H1 (cell line): ENCODE measurements at regions not wholly inside any gene's neighbourhood (a gene's known extent, or its start where the extent isn't known, plus 50 kb on each side); places are given as distances from the start of the nearest gene placed in this dataset.

Source experiments
- CTCF ChIA-PET: fragments of 300-600 bp; sonication (Branson Sonifier 250); formaldehyde crosslinking; loops from one replicate; lab custom pipeline; 2021; ENCODE audit not compliant: partially characterized antibody; lab: Charles Lee
- POLR2A ChIA-PET: fragments of 300-600 bp; sonication (Branson Sonifier 250); formaldehyde crosslinking; loops from one replicate; lab custom pipeline; 2021; ENCODE audit warnings: inconsistent platforms; ENCODE audit not compliant: partially characterized antibody; lab: Charles Lee
- DNase-seq, 2 experiments: peaks; one replicate each; pipeline versions ENCODE4 v3.0.0 to v3.0.0-alpha.2; 2010 to 2022; ENCODE audit warnings: low spot score in 2 of 2, low read depth in 1 of 2, mixed read lengths in 1 of 2
- FAIRE-seq: peaks from 2 replicates; lab custom pipeline; 2011; peaks lifted over from hg19 to GRCh38; lab: Jason Lieb, UNC
- H2AFZ ChIP-seq: 2 replicates; pipeline ENCODE4 v1.8.1; 2012; ENCODE audit warnings: low read length, inconsistent platforms
- H2AK5ac ChIP-seq: 2 replicates; pipeline ENCODE4 v1.6.1; 2013; ENCODE audit warnings: low read depth, low read length
- H2BK120ac ChIP-seq: replicated peaks from 2 replicates; pipeline ENCODE3; 2013; ENCODE audit warnings: low read depth, low read length, inconsistent platforms
- H2BK12ac ChIP-seq: 2 replicates; pipeline ENCODE4 v1.6.1; 2013; ENCODE audit warnings: low read depth, low read length
- H2BK15ac ChIP-seq: 2 replicates; pipeline ENCODE4 v1.6.1; 2013; ENCODE audit warnings: low read length
- H2BK20ac ChIP-seq: 2 replicates; pipeline ENCODE4 v1.6.1; 2013; ENCODE audit warnings: low read length
- H2BK5ac ChIP-seq: 2 replicates; pipeline ENCODE4 v1.6.1; 2013; ENCODE audit warnings: low read depth, low read length
- H3K14ac ChIP-seq: 2 replicates; pipeline ENCODE4 v1.6.1; 2013; ENCODE audit warnings: inconsistent platforms; ENCODE audit not compliant: insufficient read length
- H3K18ac ChIP-seq: 2 replicates; pipeline ENCODE4 v1.6.1; 2013; ENCODE audit warnings: low read length; ENCODE audit errors: extremely low read depth
- H3K23ac ChIP-seq: 2 replicates; pipeline ENCODE4 v1.6.1; 2013; ENCODE audit warnings: inconsistent platforms; ENCODE audit not compliant: insufficient read length
- H3K23me2 ChIP-seq: 2 replicates; pipeline ENCODE4 v1.6.1; 2013; ENCODE audit warnings: low read depth, low read length
- H3K27ac ChIP-seq: 2 replicates; pipeline ENCODE4 v1.6.1; 2011; ENCODE audit warnings: low read depth, low read length, inconsistent platforms
- H3K27me3 ChIP-seq, 4 experiments: replicated peaks in 1 of 4; 1 replicate in 1 of 4; 2 replicates in 3 of 4; pipeline versions ENCODE4 v1.6.1 to v1.8.1; 2011 to 2013; ENCODE audit warnings: low read length in 3 of 4, mild to moderate bottlenecking in 3 of 4, inconsistent platforms in 2 of 4, mixed read lengths in 2 of 4, moderate library complexity in 1 of 4; ENCODE audit not compliant: control insufficient read depth in 3 of 4, insufficient read depth in 3 of 4; ENCODE audit errors: extremely low read depth in 1 of 4
- H3K36me3 ChIP-seq, 4 experiments: 2 replicates each; pipeline versions ENCODE4 v1.6.1 to v1.8.1; 2011 to 2013; ENCODE audit warnings: mild to moderate bottlenecking in 4 of 4, low read length in 3 of 4, moderate library complexity in 2 of 4, control low read depth in 1 of 4, inconsistent platforms in 1 of 4; ENCODE audit not compliant: insufficient read depth in 4 of 4, control insufficient read depth in 2 of 4
- H3K4ac ChIP-seq: replicated peaks from 2 replicates; pipeline ENCODE3; 2013; ENCODE audit warnings: low read length, low read depth, mixed read lengths, inconsistent platforms; ENCODE audit not compliant: insufficient read length
- H3K4me1 ChIP-seq, 4 experiments: replicated peaks in 1 of 4; 1 replicate in 1 of 4; 2 replicates in 3 of 4; pipeline versions ENCODE4 v1.6.1 to v1.8.1; 2011 to 2013; ENCODE audit warnings: low read length in 3 of 4, inconsistent platforms in 2 of 4, mixed read lengths in 1 of 4; ENCODE audit not compliant: insufficient read depth in 4 of 4, control insufficient read depth in 3 of 4
- H3K4me2 ChIP-seq, 2 experiments: 2 replicates each; pipeline versions ENCODE4 v1.6.1 to v1.8.1; 2011 to 2013; ENCODE audit warnings: low read depth in 2 of 2, low read length in 2 of 2, control low read depth in 1 of 2, inconsistent platforms in 1 of 2, mild to moderate bottlenecking in 1 of 2; ENCODE audit not compliant: insufficient read depth in 1 of 2
- H3K4me3 ChIP-seq, 4 experiments: fragments of 200-600, 300-600 bp in 1 of 4; sonication (generic), shearing (Covaris generic), sonication (Bioruptor Twin) in 1 of 4; 2 replicates each; pipeline versions ENCODE4 v1.5.1 to v1.8.1; 2011 to 2016; ENCODE audit warnings: low read length in 4 of 4, low read depth in 3 of 4, control low read depth in 2 of 4, inconsistent platforms in 2 of 4, mild to moderate bottlenecking in 2 of 4, mixed read lengths in 1 of 4, moderate library complexity in 1 of 4; ENCODE audit not compliant: insufficient read depth in 2 of 4; ENCODE audit errors: extremely low read depth in 1 of 4
- H3K56ac ChIP-seq: replicated peaks from 2 replicates; pipeline ENCODE3; 2013; ENCODE audit warnings: low read depth, mild to moderate bottlenecking, mixed read lengths, low read length, inconsistent platforms; ENCODE audit not compliant: insufficient read length
- H3K79me1 ChIP-seq: 2 replicates; pipeline ENCODE4 v1.6.1; 2013; ENCODE audit warnings: low read depth, low read length, control low read depth
- H3K79me2 ChIP-seq, 2 experiments: 2 replicates each; pipeline versions ENCODE4 v1.6.1 to v1.8.1; 2012 to 2013; ENCODE audit warnings: low read length in 2 of 2, mild to moderate bottlenecking in 2 of 2, inconsistent platforms in 1 of 2; ENCODE audit not compliant: insufficient read depth in 2 of 2, control insufficient read depth in 1 of 2
- H3K9ac ChIP-seq, 4 experiments: replicated peaks in 1 of 4; 1 replicate in 1 of 4; 2 replicates in 3 of 4; pipeline versions ENCODE4 v1.6.1 to v1.8.1; 2011 to 2013; ENCODE audit warnings: low read depth in 3 of 4, low read length in 3 of 4, control low read depth in 2 of 4, mild to moderate bottlenecking in 2 of 4, moderate library complexity in 2 of 4, inconsistent platforms in 1 of 4; ENCODE audit errors: extremely low read depth in 1 of 4
- H3K9me3 ChIP-seq, 2 experiments: 2 replicates each; pipeline versions ENCODE4 v1.6.1 to v1.8.1; 2012 to 2013; ENCODE audit warnings: mild to moderate bottlenecking in 2 of 2, moderate library complexity in 2 of 2, control low read depth in 1 of 2, inconsistent platforms in 1 of 2, low read depth in 1 of 2, low read length in 1 of 2, mixed read lengths in 1 of 2; ENCODE audit not compliant: insufficient read depth in 2 of 2
- H4K20me1 ChIP-seq, 2 experiments: replicated peaks in 1 of 2; 2 replicates each; pipeline versions ENCODE3 to v1.8.1; 2011 to 2013; ENCODE audit warnings: inconsistent platforms in 2 of 2, low read length in 2 of 2, mild to moderate bottlenecking in 1 of 2; ENCODE audit not compliant: insufficient read depth in 2 of 2, control insufficient read depth in 1 of 2
- H4K5ac ChIP-seq: 2 replicates; pipeline ENCODE4 v1.6.1; 2013; ENCODE audit warnings: low read length, low read depth, mixed read lengths, inconsistent platforms; ENCODE audit not compliant: insufficient read length
- H4K8ac ChIP-seq: 2 replicates; pipeline ENCODE4 v1.8.0; 2013; ENCODE audit warnings: mild to moderate bottlenecking, moderate library complexity, low read length, inconsistent platforms; ENCODE audit not compliant: insufficient read depth; ENCODE audit errors: extremely low read depth
- H4K91ac ChIP-seq: replicated peaks from 2 replicates; pipeline ENCODE3; 2013; ENCODE audit warnings: low read length, mixed read lengths, inconsistent platforms; ENCODE audit not compliant: insufficient read length
- BACH1 ChIP-seq: IDR thresholded peaks from 2 replicates; pipeline ENCODE4 v1.6.1; 2012; ENCODE audit warnings: low read length, improper control_type of control experiment
- CTCF ChIP-seq, 3 experiments: IDR thresholded peaks; 1 replicate in 2 of 3; 2 replicates in 1 of 3; pipeline versions ENCODE4 v1.5.1 to v1.6.1; 2011; ENCODE audit warnings: low read length in 3 of 3, mild to moderate bottlenecking in 3 of 3, inconsistent platforms in 2 of 3, low read depth in 1 of 3, moderate library complexity in 1 of 3; ENCODE audit not compliant: insufficient read depth in 1 of 3; ENCODE audit errors: control extremely low read depth in 1 of 3
- HDAC2 ChIP-seq, 2 experiments: fragments of 300-600 bp in 1 of 2; sonication (generic) in 1 of 2; IDR thresholded peaks; 2 replicates each; pipeline ENCODE4 v1.6.1; 2011 to 2012; ENCODE audit warnings: low read depth in 2 of 2, low read length in 2 of 2, mild to moderate bottlenecking in 2 of 2, moderate library complexity in 2 of 2, borderline replicate concordance in 1 of 2, inconsistent platforms in 1 of 2
- KDM1A ChIP-seq: fragments of 200-600, 300-600 bp; sonication (generic); IDR thresholded peaks from 2 replicates; pipeline ENCODE4 v1.7.1; 2016; ENCODE audit warnings: mild to moderate bottlenecking, low read length, borderline replicate concordance
- SP4 ChIP-seq: IDR thresholded peaks from 2 replicates; pipeline ENCODE4 v1.6.1; 2012; ENCODE audit warnings: low read length, inconsistent platforms
- TCF12 ChIP-seq: IDR thresholded peaks from 2 replicates; pipeline ENCODE4 v1.6.1; 2011; ENCODE audit warnings: low read depth, mild to moderate bottlenecking, low read length
- ZNF274 ChIP-seq: IDR thresholded peaks from 2 replicates; pipeline ENCODE4 v1.7.0; 2012; ENCODE audit warnings: low read length, borderline replicate concordance; ENCODE audit errors: extremely low read depth
- WGBS, 2 experiments: shearing (Covaris generic) in 1 of 2; methylation state at CpG; one replicate each; pipeline versions ENCODE4 v1.1.6 to v1.1.7; 2013 to 2015; ENCODE audit warnings: low lambda C conversion rate in 2 of 2, mixed read lengths in 2 of 2, inconsistent platforms in 1 of 2, low coverage in 1 of 2, missing lambda C conversion rate in 1 of 2; ENCODE audit not compliant: insufficient replicate concordance in 2 of 2, insufficient coverage in 1 of 2, insufficient read length in 1 of 2; ENCODE audit errors: extremely low coverage in 1 of 2, missing lambda C conversion rate in 1 of 2; 5-methylcytosine and 5-hydroxymethylcytosine counted together
- TF ChIP-seq, protein P1 (sequence below): IDR thresholded peaks from 2 replicates; pipeline ENCODE4 v1.6.1; 2012; ENCODE audit warnings: low read length, inconsistent platforms

DNA sequence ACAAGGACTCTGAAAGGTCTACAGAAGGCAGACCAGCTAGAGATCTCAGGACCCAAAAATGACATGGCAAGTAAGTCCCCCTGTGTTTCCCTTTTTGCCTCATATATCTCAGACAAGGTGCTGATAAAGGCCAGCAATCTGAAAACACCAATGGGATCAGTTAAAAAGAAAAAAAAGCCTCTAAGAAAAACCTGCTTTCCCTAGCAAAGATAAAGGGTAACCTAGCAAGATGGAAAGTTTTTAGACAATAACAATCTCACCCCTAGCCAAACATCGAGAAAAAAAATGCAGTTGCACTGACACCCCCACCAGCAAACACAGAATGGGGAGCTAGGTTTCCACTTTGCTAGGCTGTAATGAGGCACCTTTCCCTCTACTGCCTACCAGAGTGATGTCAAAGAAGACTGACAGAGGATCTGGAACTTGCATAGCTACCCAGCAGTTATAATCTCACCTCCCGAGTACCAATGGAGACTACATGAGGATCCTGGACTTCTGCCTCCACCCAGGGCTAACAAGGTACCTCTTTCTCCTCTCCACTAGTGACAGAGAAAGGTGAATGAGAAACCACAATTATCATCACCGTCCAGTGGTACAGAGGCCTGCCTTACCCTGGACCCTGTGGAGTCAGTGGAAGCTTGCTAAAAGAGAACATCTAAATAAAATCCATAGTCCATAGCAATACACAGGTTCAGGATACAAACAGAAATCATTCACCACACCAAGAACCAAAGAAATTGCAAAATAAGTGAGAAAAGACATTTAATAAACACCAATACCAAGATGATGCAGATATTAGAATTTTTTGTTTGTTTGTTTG lies 240.8 kb downstream of the ARHGAP12 start:
- H3K9me3 ChIP-seq, result peaks cover 27 to 44% of the 10 kb centered on the region in 2 experiments
- no peak for DNase-seq
- H3K4me1 ChIP-seq, result no peaks in the 10 kb centered on the region
- no peak overlapping the region for H3K27ac ChIP-seq
- H3K27me3 ChIP-seq, result no peaks in the 10 kb centered on the region
- no peak overlapping the region for H3K9ac ChIP-seq
- H3K18ac ChIP-seq, result no peak overlapping the region
- WGBS, 2 experiments, result 96% methylated on average over 3 of the region's 3 CpGs; no CpG with 5 or more reads in 1 of the 2 experiments
- H2BK120ac ChIP-seq, result no peak overlapping the region
- H3K56ac ChIP-seq, result no peak overlapping the region
- no peaks in the 10 kb centered on the region for H3K36me3 ChIP-seq
- no peaks in the 10 kb centered on the region for H3K79me1 ChIP-seq
- no peaks in the 10 kb centered on the region for H3K23me2 ChIP-seq
- H3K4ac ChIP-seq, result no peak overlapping the region
- TF ChIP-seq CTCF (IDR thresholded peaks at IDR 0.05; ENCODE audit: control extremely low read depth in 1 of 3, insufficient read depth in 1 of 3, low read depth in 1 of 3, low read length in 3 of 3) (no peak), KDM1A (no peak), ZNF274 (no peak), BACH1 (no peak), SP4 (no peak), HDAC2 (IDR thresholded peaks at IDR 0.05; ENCODE audit: borderline replicate concordance in 1 of 2, low read depth in 2 of 2, low read length in 2 of 2) (no peak), TCF12 (no peak)
- TF ChIP-seq, protein P1, sequence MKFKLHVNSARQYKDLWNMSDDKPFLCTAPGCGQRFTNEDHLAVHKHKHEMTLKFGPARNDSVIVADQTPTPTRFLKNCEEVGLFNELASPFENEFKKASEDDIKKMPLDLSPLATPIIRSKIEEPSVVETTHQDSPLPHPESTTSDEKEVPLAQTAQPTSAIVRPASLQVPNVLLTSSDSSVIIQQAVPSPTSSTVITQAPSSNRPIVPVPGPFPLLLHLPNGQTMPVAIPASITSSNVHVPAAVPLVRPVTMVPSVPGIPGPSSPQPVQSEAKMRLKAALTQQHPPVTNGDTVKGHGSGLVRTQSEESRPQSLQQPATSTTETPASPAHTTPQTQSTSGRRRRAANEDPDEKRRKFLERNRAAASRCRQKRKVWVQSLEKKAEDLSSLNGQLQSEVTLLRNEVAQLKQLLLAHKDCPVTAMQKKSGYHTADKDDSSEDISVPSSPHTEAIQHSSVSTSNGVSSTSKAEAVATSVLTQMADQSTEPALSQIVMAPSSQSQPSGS, result no peak
- no peak overlapping the region for H4K5ac ChIP-seq
- H4K91ac ChIP-seq, result no peak overlapping the region
- no peak overlapping the region for H2BK20ac ChIP-seq
- H2AK5ac ChIP-seq, result no peak overlapping the region
- no peak overlapping the region for H2BK5ac ChIP-seq
- POLR2A ChIA-PET, result no interaction called here
- H3K4me2 ChIP-seq, result no peak overlapping the region
- no peak overlapping the region for H2BK12ac ChIP-seq
- H3K4me3 ChIP-seq, result no peak overlapping the region
- H4K8ac ChIP-seq, result no peak overlapping the region
- FAIRE-seq, result no peak
- H2AFZ ChIP-seq, result no peak overlapping the region
- CTCF ChIA-PET, result no interaction called here
- H3K79me2 ChIP-seq, result no peaks in the 10 kb centered on the region
- no peak overlapping the region for H2BK15ac ChIP-seq
- H3K23ac ChIP-seq, result no peak overlapping the region
- no peak overlapping the region for H3K14ac ChIP-seq
- no peaks in the 10 kb centered on the region for H4K20me1 ChIP-seq
